Stimulated activated CD4-positive, alpha-beta T cell treated with anti-CD3 and anti-CD28 coated beads, Interleukin-1b, Interleukin-23, amount 100 ng/mL, for 48 hours (primary cell): ENCODE measurements at regions not wholly inside any gene's neighbourhood (a gene's known extent, or its start where the extent isn't known, plus 50 kb on each side); places are given as distances from the start of the nearest gene placed in this dataset.

Source experiments
- DNase-seq: peaks from one replicate; pipeline ENCODE4 v3.0.0-alpha.2; 2020

DNA sequence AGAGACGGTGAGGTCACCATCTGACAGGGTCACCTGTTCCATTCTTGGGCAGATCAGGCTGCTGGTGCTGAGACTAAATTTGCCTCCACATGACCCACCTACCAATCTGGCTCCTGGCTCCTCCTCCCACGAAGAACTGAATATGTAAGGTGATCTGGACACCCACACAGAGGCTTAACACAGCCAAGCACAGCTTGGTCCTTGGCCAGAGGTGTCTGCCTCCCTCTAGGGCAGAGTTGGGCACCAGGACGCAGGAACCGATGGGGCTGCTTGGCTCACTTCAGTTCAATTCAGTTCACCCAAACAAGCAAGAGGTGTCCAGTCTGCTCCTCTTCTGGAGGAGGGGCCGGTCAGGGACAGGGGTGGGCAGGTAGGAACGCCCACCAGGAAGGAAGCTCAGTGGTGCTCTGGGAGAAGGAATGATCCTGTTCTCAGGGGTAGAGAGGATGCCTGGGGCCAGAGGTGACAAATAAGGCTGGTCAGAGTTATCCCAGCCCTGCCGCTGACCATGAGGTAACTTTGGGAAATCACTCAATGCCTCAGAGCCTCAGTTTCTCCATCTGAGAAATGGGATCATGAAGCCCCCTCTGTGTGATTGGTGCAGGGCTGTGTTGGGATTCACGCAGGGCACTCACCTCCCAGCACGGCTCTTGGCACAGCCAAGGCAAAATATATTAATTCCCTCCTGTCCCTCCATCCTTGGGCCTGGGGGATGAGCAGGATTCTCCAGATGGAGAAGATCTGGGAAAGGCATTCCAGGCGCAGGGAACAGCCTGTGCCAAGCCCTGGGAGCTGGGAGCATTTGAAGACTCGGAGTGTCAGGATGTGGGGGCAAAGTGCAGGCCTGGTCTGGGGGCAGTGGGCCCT is 284.5 kb downstream of the PTPRU start:
- DNase-seq: no peak

DNA sequence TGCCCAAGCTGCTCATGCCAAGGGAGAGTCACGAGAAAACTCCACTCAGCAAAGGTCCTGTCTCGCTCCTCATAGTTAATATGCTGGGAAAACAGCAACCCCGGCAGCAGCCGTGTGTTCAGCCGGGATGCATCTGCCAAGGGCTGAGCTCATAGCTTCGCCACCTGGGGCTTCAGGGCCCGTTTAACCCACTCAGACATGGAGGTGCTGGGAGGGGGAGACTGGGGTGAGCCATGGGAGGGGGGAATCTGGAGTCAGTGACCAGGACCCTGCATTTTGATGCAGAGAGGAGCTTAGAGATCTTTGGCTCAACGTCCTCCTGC is 283.4 kb downstream of the PTPRU start:
- no peak for DNase-seq

DNA sequence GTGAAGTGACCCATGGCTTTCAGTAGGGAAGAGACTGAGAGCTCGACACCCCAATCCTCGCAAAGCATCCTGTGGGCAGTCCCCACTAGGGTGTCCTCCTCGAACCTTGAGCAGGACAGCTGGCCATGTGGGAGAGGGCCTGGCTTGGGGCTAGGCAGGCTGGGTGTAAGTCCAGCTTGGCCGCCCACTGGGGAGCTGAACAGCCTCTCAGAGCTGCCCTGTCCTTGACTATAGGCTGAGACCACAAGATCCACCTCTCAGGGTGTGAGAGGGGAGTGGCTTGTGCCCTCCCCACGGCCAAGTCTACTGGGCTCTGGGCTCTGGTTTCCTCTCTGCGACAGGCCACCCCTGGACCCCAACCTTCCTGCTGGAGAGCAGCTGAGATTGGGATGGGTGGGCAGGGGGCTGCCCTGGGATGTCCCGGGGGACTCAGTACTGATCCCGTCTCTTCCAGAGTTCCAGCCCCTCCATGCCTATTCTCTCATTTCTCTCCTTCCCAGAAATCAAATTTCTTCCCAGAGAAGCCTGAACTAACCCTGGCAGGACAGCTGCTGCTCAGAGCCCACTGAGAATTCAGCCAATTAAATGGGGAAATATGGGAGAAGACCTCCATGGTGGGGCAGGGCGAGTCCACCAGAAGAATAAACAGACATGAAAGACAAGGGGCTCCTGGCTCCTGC is 282.9 kb downstream of the PTPRU start:
- no peak for DNase-seq

DNA sequence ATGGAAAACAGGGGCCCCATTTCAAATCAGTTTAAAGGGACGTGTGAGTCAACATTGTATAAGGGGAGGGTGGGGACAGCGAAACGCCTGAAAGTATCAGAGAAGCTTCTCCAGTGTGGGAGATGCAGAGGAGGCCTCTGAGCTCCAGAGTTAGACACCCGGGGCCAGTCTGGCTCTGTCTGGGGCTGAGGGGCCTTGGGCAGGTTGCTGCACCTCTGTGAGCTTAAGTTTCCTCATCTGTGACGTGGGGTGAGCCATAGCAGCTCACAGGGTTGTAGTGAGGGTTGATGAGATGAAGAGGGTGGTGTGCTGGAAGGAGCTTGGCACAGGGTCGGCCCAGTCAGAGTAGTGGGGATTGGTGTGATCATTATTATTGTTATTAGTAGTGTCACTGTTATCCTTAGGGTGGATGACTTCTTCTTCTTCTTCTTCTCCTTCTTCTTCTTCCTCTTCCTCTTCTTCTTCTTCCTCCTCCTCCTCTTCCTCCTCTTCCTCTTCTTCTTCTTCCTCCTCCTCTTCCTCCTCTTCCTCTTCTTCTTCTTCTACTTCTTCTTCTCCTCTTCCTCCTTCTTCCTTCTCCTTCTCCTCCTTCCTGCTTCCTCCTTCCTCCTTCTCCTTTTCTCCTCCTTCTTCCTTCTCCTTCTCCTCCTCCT is 282.0 kb downstream of the PTPRU start:
- DNase-seq: no peak

DNA sequence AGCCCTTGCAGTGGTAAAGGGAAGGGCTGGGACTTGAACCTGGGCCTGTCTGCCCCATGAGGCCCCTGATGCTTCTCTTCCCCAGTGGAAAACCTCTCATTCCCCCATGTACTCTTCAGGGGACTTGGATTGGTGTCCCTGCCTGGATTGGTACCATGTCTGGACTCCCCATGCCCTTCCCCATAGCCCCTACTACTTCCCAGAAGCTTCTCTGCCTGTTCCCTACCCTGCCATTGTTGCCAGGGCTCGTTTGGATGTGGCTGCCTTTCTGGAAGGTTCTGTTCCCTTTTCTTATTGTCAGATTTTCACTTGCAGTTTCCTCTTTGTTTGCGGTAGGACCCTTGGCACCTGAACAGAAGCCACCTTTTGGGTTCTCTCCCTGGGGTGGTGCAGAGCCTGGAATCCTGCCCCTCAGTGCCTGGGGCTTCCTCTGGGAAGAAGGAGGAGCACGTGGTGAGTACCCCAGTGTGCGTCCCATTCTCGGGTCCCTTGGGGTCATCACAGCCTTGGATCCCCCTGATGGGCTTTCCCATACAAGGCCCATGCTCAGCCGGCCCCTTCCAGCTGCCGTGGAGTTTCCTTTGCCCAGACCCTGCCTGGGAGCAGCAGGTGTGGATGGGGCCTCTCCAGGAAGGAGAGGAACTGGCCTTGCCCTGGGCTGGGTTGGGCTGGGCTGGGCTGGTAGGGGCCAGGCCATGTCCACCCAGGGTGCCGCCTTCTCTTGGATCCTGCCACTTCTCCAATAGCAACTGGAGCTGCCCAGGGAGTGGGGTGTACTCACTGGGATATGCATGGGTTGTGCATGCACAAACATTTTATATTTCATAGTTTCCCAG is 281.1 kb downstream of the PTPRU start:
- no peak for DNase-seq

DNA sequence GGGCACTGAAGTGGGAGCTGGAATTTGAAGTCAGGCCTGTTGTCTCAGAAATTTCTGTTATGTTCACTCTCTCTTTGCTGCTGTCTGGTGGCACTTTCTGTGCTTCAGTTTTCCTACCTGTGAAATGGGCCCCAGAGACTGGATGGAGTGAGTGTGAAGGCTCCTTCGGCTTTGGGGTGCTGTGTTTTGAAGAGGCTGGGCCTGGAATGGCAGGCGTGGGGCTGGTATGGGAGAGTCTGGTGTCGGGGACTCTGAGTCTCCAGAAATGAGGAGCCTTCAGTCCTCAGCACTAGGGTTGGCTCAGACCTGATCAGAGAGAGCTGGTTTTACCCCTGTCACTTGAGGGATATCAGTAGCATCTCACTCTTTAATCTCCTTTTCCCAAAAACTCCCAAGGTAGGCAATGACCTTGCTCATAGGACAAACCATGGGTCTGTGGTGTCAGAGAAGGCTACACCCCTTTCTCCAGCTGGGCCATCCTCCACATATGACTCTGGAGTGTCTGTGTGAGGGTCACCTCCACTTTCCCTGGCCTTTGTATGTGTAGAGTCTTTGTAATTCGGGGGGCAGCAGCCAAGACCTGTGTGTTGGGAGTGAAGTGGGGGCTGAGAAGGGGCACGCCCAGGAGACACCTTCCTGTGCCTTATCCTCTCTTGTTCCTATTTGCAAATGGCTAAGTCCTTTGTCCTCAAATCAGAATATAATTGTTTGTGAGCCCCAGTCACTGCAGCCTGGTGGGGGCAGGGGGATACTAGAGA is 279.9 kb downstream of the PTPRU start:
- no peak for DNase-seq

DNA sequence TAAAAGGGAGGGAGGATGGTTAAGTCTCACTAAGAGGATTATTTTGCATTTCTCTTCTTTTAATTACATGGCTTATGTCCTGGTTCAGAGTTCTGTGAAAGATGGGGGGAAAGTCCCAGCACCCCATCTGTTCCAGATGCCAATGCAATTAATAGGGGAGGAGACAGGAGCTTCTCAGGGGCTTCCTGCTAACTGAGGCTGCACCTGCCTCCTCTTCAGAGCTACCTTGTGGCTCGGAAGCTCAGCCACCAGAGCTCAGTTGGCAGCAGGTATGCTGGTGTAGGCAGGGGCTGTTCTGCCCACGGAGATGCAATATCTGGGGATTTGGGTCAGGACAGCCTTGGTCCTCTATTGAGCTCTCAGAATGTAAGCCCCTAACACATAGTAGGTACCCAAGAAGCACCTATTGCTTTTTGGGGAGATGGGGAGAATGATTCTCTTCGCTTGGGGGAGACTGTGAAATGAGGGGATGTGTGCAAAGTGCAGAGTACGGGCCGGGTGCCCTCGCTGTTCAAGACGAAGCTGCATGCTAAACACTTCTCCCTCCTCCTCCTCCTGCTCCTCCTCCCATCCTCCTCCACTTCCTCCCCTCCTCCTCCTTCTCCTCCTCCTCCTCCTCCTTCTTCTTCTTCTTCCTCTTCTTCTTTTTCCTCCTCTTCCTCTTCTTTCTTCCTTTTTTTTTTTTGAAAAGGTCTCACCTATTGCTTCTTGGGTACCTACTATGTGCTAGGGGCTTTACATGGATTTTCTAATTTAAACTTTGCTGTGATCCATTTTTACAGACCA is 279.0 kb downstream of the PTPRU start:
- DNase-seq: no peak

DNA sequence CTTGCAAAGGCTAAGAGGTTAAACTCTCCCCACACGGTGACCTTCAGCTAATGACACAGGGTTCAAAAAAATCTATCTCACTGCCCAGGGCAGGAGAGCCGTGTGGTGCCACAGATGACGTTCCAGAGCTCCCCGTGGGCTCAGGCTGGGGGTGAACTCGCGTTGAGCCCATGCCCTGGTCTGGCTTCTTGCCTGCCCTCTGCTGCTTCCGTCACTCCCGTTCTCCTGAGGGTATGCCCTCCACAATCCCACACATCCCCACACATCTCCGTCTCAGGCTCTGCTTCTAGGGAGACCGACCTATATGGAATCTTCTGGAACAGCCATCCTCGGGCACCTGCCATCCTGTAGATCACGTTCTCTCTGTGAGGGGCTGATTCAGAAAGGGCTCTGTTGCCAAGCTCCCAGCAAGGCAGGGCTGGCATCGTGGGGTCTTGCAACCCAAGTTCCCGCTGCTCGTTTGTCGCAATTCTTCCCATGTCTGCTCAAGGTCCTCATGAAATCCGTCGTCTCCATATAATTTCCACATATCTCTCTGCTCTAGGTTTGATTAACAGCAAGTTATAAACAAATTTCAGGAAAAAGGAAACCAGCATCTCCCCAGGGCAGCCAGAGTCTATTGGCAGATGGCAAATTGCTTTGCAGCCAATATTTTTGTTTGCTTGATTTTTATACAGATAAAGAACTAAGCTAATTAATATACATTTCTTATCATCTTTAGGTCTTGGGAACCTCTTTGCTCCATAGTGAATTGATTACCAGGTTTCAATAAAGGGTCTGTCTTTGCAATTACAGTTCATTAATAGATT is 278.2 kb downstream of the PTPRU start:
- no peak for DNase-seq

DNA sequence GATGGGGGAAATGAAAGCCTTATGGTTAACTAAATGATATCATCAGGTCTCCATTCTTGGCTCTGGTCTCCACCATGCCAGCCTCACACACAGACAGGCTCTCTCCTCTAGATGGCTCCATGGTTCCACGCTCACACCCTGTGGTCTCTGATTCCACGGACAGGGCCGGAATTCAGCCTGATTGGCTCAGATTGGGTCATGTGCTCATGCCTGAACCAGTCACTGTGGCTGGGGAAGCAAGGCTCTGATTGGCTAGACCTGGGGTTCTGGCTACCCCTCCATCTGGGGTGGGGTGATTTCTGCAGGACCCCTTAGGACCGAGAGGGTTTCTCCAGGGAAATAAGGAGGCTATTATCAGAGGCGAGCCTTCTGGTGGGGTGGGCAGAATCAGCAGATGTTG is 277.0 kb downstream of the PTPRU start:
- DNase-seq: peak; percentile 18

DNA sequence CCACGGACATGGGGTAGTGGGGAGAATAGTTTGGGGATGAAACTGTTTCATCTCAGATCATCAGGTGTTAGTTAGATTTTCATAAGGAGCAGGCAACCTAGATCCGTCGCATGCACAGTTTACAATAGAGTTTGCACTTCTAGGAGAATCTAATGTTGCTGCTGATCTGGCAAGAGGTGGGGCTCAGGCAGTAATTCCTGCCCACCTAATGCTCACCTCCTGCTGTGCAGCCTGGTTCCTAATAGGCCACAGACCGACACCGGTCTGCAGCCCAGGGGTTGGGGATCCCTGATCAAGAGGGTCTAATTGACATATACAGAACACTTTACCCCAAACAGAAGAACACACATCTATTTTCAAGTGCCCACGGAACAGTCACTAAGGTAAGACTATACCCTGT is 275.1 kb downstream of the PTPRU start:
- DNase-seq: no peak

DNA sequence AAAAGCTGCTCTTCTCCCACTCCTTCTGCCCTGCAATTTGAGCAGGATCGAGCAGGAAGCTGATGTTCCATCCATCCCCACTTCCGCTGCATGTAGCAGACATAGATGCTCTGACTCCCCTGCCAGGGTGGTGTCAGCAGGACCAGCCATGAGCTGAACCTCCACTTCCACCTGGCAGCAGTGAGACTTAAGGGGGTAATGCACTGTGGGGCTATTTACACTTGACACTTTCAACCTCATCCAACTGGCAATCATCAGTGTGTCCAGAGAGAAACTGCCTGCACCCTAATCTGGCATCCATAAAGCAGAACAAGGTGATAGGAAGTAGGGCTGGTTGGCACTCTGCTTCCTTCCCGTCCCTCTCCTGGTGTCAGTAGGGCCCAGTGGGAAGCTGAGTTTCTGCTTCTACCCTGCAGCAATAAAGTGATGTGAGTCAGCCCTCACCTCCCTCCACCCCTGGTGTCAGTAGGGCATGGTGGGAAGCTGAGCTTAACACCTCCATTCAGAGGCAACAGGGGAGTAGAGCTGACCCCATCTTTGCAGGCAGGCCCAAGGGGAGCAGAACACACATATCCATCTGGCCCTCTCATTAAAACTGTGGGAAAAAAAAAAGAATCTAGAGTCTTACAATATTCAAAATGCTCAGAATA is 272.3 kb downstream of the PTPRU start:
- no peak for DNase-seq

DNA sequence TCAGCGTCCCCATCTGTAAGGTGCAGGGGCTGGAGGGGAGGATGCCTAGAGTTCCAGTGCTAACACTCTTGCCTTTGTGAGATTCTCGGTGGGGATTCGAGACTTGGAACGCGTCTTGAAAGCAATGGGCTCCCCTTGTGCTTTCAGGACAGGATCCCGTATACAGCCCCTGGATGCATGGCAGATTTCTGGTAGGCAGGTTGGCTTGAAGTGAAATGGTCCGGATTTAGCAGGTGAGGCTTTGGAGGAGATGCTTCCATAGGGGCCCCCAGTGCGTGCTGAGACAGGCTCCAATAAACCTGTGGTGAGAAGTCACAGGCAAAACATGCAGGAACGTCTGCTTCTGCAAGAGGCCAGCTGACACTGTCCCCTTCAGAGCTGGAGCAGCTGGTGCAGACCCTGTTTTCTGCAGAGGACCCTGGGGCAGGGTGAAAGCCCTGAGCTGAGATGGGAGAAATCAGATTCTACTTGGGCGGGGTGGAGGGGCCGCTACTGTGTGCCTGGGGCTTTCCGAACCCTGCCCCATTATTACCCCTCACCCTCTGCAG is 270.4 kb downstream of the PTPRU start:
- DNase-seq: no peak

DNA sequence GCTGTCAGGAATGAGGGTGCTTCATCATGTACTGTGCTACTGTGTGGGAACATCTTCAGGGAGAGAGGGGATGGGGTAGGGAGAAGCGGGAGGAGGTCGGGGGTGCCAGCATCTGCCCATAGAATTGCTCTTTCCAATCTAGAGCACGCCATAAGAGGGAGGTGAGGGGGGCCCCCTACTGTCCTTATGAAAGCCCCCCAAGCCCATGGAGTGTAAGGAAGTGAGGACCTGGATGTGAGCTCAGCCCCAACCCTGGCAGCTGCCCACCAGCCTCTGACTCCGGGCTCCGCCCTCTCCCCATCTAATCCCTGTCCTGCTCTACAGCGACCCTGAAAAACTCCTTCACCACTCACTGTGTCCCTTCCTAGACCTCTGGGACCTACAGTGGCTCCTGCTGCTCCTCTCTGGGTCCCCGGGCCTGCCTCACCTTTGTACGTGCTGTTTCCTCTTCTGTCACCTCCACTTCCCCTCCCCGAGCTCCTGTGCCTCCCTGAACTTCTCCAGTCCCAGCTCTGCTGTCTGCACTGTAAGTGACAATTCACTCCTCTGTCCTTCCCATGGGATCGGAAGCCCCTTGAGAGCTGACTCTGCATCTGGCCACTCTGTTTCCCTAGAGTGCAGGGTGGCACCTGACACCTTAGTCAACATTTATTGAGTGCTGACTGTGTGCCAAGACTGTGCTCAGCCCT is 269.4 kb downstream of the PTPRU start:
- DNase-seq: no peak

DNA sequence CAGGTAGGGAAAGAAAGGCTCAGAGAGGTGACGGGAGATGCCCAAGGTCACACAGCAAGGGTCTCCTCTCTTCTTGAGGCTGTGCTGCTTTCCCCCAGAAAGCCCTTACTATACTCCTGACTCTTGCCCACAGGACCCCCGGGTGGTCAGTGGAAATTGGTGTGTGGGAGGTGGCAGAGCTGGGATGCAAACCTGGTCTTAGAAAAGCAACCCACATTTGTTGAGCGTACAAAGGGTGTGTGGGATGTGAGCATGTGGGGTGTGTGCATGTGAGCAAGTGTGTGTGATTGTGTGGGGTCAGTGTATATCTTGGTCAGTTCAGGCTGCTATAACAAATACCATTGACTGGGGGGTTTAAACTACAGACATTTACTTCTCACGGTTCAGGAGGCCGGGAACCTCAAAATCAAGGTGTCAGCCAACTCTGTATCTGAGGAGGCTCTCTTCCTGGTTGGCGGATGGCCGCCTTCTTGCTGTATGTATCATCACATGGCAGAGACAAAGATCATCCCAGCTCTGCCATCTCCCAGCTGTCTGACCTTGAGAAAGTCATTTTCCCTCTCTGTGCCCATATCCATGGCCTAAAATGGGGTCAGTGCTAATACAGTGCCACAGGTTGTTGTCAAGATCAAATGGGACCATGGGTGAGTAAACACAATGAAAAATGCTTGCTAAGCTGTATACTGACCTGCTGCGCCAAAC is 268.5 kb downstream of the PTPRU start:
- no peak for DNase-seq

DNA sequence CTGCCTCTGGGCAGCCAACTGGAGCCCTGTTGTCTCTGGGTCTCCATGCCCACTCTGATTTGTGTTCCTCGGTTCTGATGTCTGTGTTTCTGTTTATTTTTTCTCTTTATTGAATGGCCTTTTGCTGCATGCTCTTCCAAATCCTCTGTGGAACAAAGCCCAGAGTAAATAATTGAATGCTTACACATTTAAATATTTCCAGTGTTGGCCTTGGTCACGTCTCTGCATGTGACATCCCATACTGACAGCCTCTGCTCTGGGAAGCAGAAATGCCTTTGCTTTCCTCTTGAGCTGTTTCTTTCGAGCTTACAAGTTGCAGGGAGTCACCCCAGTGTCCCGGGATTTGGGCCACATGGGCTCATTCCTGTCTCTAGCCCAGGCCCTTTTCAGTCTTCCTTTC is 267.9 kb downstream of the PTPRU start:
- no peak for DNase-seq

DNA sequence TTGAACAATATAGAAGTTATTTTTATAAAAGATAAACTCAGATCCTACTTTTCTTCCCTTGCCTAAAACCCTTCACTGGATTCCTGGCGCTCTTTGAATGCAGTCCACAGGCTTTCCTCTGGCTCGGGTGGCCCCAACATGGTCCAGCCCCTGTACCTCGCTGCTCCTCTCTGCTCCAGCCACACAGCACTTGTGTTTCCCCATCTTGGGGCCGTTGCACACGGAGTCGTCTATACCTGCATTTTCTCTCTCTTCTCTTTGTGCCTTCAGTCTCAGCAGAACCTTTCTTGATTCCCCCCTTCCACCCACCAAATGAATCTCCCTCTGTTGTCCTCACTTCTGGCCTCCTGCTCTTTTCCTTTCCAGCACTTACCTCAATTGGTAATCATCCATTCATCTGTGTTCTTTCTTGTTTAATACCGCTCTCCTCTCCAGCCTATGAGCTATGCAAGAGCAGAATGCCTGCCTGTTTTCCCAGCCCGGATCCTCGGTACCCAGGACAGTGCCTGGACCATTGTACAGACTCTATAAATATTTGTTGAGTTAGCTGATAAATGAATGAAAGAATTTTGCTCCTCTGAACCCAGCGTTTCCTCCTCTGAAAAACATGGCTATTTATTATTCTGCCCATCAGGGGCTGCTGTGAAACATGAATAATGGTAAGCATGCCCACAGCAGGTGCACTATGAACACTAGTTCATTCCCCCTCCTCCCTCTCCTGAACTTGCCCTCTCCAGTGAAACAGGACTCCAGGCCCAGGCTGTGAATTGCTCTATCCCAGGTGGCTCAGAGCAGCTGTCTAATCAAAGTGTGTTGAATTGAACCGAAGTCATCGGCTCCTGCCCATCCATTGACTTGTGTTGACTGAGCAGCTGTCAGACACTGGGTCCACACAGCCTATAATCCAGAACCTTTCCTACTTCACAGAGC is 266.9 kb downstream of the PTPRU start:
- no peak for DNase-seq

DNA sequence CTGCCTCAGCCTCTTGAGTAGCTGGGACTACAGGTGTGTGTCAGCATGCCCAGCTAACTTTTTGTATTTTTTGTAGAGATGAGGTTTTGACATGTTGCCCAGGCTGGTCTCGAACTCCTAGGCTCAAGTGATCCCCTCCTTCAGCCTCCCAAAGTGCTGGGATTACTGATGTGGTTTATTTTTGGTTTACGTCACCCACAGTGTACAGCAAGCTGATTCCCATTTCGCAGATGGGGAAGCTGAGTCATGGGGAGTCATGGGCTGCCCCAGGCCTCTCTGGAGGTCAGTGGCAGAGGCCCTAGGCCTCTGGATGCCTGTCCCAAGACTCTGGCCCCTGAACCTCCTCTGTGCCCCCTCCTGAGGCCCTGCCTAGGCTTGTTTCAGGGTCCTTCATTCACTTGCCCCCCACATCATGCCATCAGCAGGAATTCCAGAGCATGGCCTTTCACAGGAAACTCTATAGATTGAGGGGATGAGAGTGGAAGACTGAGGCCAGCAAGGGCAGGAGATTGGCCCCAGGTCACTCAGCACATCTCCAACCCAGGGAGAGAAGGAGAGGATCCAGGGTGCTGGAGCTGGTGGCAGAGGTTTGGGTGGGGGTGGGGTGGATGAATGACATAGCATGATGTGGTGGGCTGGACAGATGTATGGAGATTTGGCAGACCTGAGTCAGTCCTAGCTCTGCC is 266.0 kb downstream of the PTPRU start:
- no peak for DNase-seq
